Bronchial epithelial cell (primary cell): ENCODE measurements at regions not wholly inside any gene's neighbourhood (a gene's known extent, or its start where the extent isn't known, plus 50 kb on each side); places are given as distances from the start of the nearest gene placed in this dataset.

ENCODE experiments used
- DNase-seq: peaks from one replicate; pipeline ENCODE4 v3.0.0-alpha.2; 2010; ENCODE audit warnings: low read depth
- FAIRE-seq: peaks from 2 replicates; lab custom pipeline; 2011; peaks lifted over from hg19 to GRCh38; lab: Jason Lieb, UNC
- H3K27me3 ChIP-seq: 2 replicates; pipeline ENCODE4 v1.5.1; 2011; ENCODE audit warnings: low read length; ENCODE audit not compliant: control insufficient read depth, insufficient read depth
- H3K36me3 ChIP-seq: 2 replicates; pipeline ENCODE4 v1.5.1; 2011; ENCODE audit warnings: low read length; ENCODE audit not compliant: control insufficient read depth, insufficient read depth
- H3K4me3 ChIP-seq: 2 replicates; pipeline ENCODE4 v1.5.1; 2011; ENCODE audit warnings: mild to moderate bottlenecking, low read depth, low read length, control low read depth
- TF ChIP-seq, protein P1 (sequence below): IDR thresholded peaks from 2 replicates; pipeline ENCODE4 v1.5.1; 2011; ENCODE audit warnings: mild to moderate bottlenecking, moderate library complexity, low read length, control low read depth, inconsistent platforms; ENCODE audit not compliant: insufficient read depth, severe bottlenecking

DNA sequence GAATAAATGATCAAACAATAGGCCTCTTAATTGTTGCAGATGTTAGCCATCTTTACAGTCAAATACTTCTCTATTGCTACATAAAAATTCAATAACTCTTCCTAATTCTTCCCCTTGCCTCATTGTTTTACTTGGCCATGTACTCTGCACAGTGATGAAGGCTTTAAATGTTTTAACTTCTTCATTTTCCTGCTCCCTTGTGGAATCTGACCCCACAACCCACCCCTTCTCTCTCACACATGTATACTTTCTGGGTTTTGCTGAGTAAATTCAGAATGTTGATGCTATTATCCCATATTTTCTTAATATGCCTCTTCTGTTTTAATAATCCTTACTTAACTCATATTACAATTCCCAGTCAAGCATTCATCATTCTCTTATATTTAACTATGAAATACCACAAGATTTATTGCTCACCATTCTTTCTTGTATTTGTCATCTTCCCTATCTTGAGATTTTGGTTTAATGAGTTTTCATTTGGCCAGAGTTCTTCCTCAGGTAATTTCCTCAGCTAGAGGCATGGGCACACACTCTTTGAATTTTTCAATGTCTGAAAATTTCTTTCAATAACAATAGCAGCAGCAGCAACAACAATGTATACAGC, 327.8 kb upstream of the USP24 start:
- DNase-seq, result peak; percentile 18

DNA sequence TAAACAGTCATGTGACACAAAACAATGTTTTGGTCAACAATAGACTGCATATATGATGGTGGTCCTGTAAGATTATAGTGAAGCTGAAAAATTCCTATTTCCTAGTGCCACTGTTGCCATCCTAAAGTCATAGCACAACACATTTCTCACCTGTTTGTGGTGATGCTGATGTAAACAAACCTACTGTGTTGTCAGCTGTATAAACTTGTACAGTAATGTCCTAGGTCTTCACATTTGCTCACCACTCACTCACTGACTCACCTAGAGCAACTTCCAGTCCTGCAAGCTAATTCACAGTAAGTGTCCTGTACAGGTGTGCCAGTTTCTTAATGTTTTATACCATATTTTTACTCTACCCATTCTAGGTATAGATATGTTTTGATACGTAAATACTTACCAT, 326.1 kb upstream of the USP24 start:
- TF ChIP-seq, protein P1, sequence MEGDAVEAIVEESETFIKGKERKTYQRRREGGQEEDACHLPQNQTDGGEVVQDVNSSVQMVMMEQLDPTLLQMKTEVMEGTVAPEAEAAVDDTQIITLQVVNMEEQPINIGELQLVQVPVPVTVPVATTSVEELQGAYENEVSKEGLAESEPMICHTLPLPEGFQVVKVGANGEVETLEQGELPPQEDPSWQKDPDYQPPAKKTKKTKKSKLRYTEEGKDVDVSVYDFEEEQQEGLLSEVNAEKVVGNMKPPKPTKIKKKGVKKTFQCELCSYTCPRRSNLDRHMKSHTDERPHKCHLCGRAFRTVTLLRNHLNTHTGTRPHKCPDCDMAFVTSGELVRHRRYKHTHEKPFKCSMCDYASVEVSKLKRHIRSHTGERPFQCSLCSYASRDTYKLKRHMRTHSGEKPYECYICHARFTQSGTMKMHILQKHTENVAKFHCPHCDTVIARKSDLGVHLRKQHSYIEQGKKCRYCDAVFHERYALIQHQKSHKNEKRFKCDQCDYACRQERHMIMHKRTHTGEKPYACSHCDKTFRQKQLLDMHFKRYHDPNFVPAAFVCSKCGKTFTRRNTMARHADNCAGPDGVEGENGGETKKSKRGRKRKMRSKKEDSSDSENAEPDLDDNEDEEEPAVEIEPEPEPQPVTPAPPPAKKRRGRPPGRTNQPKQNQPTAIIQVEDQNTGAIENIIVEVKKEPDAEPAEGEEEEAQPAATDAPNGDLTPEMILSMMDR, result no peak
- peak; percentile 48 for DNase-seq
- FAIRE-seq, result no peak

More for the DNA sequence above, 327.8 kb upstream of the USP24 start:
- TF ChIP-seq, protein P1, result no peak
- Histone ChIP-seq H3K27me3 (no peaks in the 10 kb centered on the region), H3K36me3 (no peaks in the 10 kb centered on the region), H3K4me3 (no peak overlapping the region)
- no peak for FAIRE-seq

DNA sequence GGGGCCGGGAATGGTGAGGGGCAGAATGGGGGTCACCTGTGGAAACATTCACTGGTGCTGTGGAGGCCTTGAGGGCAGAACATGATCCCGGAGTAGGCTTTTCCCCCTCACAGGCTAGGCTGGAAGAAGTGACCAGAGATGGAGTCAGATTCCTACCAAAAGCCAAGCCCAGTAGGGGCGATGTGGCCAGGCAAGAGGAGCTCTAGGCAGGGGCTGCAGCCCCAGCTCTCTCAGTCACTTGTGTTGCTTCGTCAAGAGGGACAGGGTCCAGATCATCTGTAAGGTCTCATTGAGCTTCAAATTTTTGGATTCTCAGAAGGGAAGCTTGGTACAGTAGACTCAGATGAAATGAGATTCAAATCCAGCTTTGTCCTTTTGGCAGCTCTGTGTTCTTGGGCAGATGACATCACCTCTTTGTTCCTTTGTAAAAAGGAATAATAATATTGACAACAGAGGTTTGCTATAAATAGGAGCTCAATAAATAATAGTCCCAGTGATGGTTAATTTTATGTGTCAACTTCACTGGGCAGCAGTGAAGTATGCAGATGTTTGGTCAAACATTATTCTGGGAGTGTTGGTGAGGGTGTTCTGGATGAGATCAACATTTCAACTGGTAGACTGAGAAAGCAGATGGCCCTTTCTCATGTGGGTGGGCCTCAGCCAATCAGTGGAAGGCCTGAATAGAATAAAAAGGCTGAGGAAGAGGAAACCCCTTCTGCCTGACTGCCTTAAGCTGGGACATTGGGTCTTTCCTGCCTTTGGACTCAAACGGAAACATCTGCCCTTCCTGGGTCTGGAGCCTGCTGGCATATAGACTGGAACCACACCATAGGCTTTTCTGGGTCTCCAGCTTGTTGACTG, 324.7 kb upstream of the USP24 start:
- no peak for DNase-seq
- no peaks in the 10 kb centered on the region for H3K36me3 ChIP-seq
- no peak overlapping the region for H3K4me3 ChIP-seq
- no peaks in the 10 kb centered on the region for H3K27me3 ChIP-seq
- FAIRE-seq, result no peak
- TF ChIP-seq, protein P1, result no peak

More for the DNA sequence above, 326.1 kb upstream of the USP24 start:
- H3K36me3 ChIP-seq, result no peaks in the 10 kb centered on the region
- H3K4me3 ChIP-seq, result no peak overlapping the region
- H3K27me3 ChIP-seq, result no peaks in the 10 kb centered on the region

DNA sequence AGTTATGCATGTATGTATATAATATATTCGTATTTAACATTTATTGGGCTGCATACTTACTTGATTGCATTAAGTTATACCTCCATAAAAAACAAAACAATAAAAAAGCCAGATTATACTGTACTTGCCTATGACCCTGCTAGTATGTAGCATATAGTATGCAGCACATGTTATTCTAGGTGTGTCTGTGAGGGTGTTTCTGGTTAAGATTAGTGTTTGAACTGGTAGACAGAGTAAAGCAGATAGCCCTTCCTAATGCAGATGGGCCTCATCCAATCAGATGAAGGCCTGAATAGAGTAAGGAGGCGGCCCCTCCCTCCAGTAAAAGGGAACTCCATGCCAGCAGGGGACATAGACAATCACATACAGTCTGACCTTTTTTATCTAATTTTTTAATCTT, 323.3 kb upstream of the USP24 start:
- TF ChIP-seq, protein P1, result no peak
- no peak for DNase-seq
- Histone ChIP-seq H3K36me3 (no peaks in the 10 kb centered on the region), H3K4me3 (no peak overlapping the region), H3K27me3 (no peaks in the 10 kb centered on the region)
- FAIRE-seq, result no peak

DNA sequence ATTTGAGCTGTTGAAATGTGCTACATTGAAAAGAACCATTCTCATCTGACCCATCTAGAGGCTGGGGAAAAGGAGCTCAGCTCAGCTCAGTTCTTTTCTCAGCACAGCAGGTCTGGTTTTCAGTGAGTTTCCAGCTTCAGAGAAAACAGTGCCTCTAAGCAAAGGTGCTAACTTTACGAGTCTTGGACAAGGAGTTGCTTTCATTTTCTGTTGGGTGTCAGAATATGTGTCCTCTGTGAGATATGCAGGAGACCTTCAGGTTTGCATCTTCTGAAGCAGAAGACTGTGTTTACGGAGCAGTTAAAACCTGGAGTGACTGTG, 321.3 kb upstream of the USP24 start:
- FAIRE-seq (no peak), DNase-seq (no peak)
- TF ChIP-seq, protein P1, result no peak
- Histone ChIP-seq H3K4me3 (no peak overlapping the region), H3K27me3 (no peaks in the 10 kb centered on the region), H3K36me3 (no peaks in the 10 kb centered on the region)
